K562 (cell line): ENCODE measurements at regions not wholly inside any gene's neighbourhood (a gene's known extent, or its start where the extent isn't known, plus 50 kb on each side); places are given as distances from the start of the nearest gene placed in this dataset.

Source experiments
- ATAC-seq: fragments of 200-7000 bp; cut with Tn5 transposase; 3 replicates; pipeline ENCODE4 v1.9.1; 2020; ENCODE audit warnings: moderate library complexity
- BruUV-seq: library from RNA; stranded (reverse); fragments of 400-500 nt; replicated peaks from 2 replicates; lab custom pipeline; 2021; lab: Mats Ljungman, UMichigan
- CTCF ChIA-PET: fragments of 300-600 bp; formaldehyde crosslinking; extraction: SDS; loops from one replicate; lab custom pipeline; 2021; ENCODE audit warnings: low intra/inter-chr PET ratio; lab: Yijun Ruan, JAX
- POLR2A ChIA-PET: fragments of 300-600, 350-650 bp; sonication (Branson Sonifier 250); formaldehyde crosslinking; extraction: SDS; loops from one replicate; lab custom pipeline; 2021; ENCODE audit warnings: antibody characterized with exemption, inconsistent platforms; lab: Yijun Ruan, JAX
- DNase-seq, 4 experiments: peaks; one replicate each; pipeline versions ENCODE4 v3.0.0 to v3.0.0-alpha.2; 2011 to 2018; ENCODE audit warnings: low spot score in 3 of 4, mixed read lengths in 3 of 4; ENCODE audit errors: extremely low read depth in 1 of 4
- FAIRE-seq: peaks from 2 replicates; lab custom pipeline; 2011; peaks lifted over from hg19 to GRCh38; lab: Jason Lieb, UNC
- H2AFZ ChIP-seq: 2 replicates; pipeline ENCODE4 v1.6.0; 2011; ENCODE audit warnings: low read depth, low read length, control low read depth, inconsistent platforms
- H3K27ac ChIP-seq: fragments of 200-600 bp; 3 replicates; pipeline ENCODE4 v1.8.0; 2011; ENCODE audit warnings: low read depth, mild to moderate bottlenecking, control low read depth, inconsistent platforms, low read length, moderate library complexity, mixed read lengths; ENCODE audit errors: extremely low read depth
- H3K27me3 ChIP-seq, 2 experiments: fragments of 300-600 bp in 1 of 2; 2 replicates in 1 of 2; 3 replicates in 1 of 2; pipeline versions ENCODE4 v1.6.0 to v1.8.0; 2011; ENCODE audit warnings: inconsistent platforms in 2 of 2, low read length in 2 of 2, mild to moderate bottlenecking in 1 of 2, mixed read lengths in 1 of 2, moderate library complexity in 1 of 2; ENCODE audit not compliant: control insufficient read depth in 2 of 2, insufficient read depth in 2 of 2
- H3K36me3 ChIP-seq: fragments of 300-600 bp; 3 replicates; pipeline ENCODE4 v1.8.0; 2011; ENCODE audit warnings: mild to moderate bottlenecking, low read length, inconsistent platforms; ENCODE audit not compliant: control insufficient read depth, insufficient read depth
- H3K4me1 ChIP-seq, 2 experiments: fragments of 200-600 bp in 1 of 2; replicated peaks in 1 of 2; 2 replicates in 1 of 2; 3 replicates in 1 of 2; pipeline versions ENCODE4 v1.5.1 to v1.8.0; 2011; ENCODE audit warnings: inconsistent platforms in 2 of 2, low read length in 2 of 2, mild to moderate bottlenecking in 1 of 2, mixed read lengths in 1 of 2, moderate library complexity in 1 of 2; ENCODE audit not compliant: control insufficient read depth in 2 of 2, insufficient read depth in 2 of 2
- H3K4me2 ChIP-seq: 2 replicates; pipeline ENCODE4 v1.6.1; 2011; ENCODE audit warnings: low read length, control low read depth, inconsistent platforms, mixed read lengths; ENCODE audit not compliant: insufficient read depth
- H3K4me3 ChIP-seq: fragments of 200-600 bp; sonication (generic), shearing (Covaris generic); 2 replicates; pipeline ENCODE4 v1.5.1; 2016; ENCODE audit warnings: control low read depth, inconsistent platforms
- H3K79me2 ChIP-seq: fragments of 200-600 bp; 3 replicates; pipeline ENCODE4 v1.8.0; 2011; ENCODE audit warnings: low read length, inconsistent platforms; ENCODE audit not compliant: control insufficient read depth, insufficient read depth
- H3K9ac ChIP-seq, 2 experiments: 2 replicates each; pipeline versions ENCODE4 v1.6.0 to v1.6.1; 2011; ENCODE audit warnings: low read depth in 2 of 2, low read length in 2 of 2, control low read depth in 1 of 2, inconsistent platforms in 1 of 2, mild to moderate bottlenecking in 1 of 2, mixed read lengths in 1 of 2; ENCODE audit not compliant: insufficient read depth in 1 of 2
- H3K9me1 ChIP-seq: one replicate; pipeline ENCODE4 v1.6.0; 2011; ENCODE audit warnings: inconsistent platforms, mild to moderate bottlenecking, low read length, moderate library complexity; ENCODE audit not compliant: control insufficient read depth, insufficient read depth
- H3K9me3 ChIP-seq: replicated peaks from 2 replicates; pipeline ENCODE4 v1.5.1; 2011; ENCODE audit warnings: low read depth, low read length, inconsistent platforms; ENCODE audit not compliant: control insufficient read depth, insufficient read depth
- H4K20me1 ChIP-seq: replicated peaks from 2 replicates; pipeline ENCODE4 v1.6.1; 2011; ENCODE audit warnings: low read length, inconsistent platforms, mixed read lengths; ENCODE audit not compliant: control insufficient read depth, insufficient read depth
- BCOR ChIP-seq: fragments of 450-650 bp; IDR thresholded peaks from 2 replicates; pipeline ENCODE4 v1.6.1; 2016
- CBFB ChIP-seq: sonication (generic); formaldehyde crosslinking; IDR thresholded peaks from 2 replicates; pipeline ENCODE4 v1.4.0; 2020; ENCODE audit warnings: mild to moderate bottlenecking, missing genetic modification reagents
- CBX1 ChIP-seq: sonication (generic); IDR thresholded peaks from 2 replicates; pipeline ENCODE4 v1.6.1; 2016; ENCODE audit warnings: antibody characterized with exemption, low read depth, mild to moderate bottlenecking
- MCM2 ChIP-seq: fragments of 450-650 bp; IDR thresholded peaks from 2 replicates; pipeline ENCODE4 v1.6.1; 2017; ENCODE audit warnings: low read depth, mild to moderate bottlenecking
- RAD51 ChIP-seq: fragments of 450-650 bp; IDR thresholded peaks from 2 replicates; pipeline ENCODE4 v1.7.1; 2016; ENCODE audit warnings: low read depth, mild to moderate bottlenecking, borderline replicate concordance
- SRSF3 ChIP-seq: fragments of 200-400 bp; formaldehyde crosslinking; IDR thresholded peaks from 2 replicates; pipeline ENCODE4 v1.6.1; 2016; ENCODE audit warnings: mild to moderate bottlenecking, low read length, moderate library complexity; ENCODE audit not compliant: insufficient read depth
- U2AF2 ChIP-seq: fragments of 200-400 bp; formaldehyde crosslinking; optimal IDR thresholded peaks from 2 replicates; pipeline ENCODE3; 2017; ENCODE audit warnings: low read depth, mild to moderate bottlenecking, low read length
- WGBS: fragments of 100-300 bp; shearing (Covaris generic); methylation state at CpG from one replicate; pipeline ENCODE4 v1.1.6; 2016; ENCODE audit warnings: low coverage, mixed read lengths; ENCODE audit not compliant: insufficient coverage; ENCODE audit errors: missing lambda C conversion rate; 5-methylcytosine and 5-hydroxymethylcytosine counted together
- in situ Hi-C: fragments of 300-500 bp; cut with MboI; formaldehyde crosslinking; loops from 4 replicates; pipeline ENCODE4 v1.15.0; 2018; ENCODE audit warnings: inconsistent platforms, mixed read lengths
- intact Hi-C: fragments of 100-400 bp; cut with micrococcal nuclease; formaldehyde crosslinking; loops from 2 replicates; pipeline ENCODE4 v1.14.2; 2022
- TF ChIP-seq, protein P1 (sequence below), 2 experiments: fragments of 450-650 bp in 1 of 2; sonication (generic) in 1 of 2; formaldehyde crosslinking; conservative IDR thresholded peaks; 2 replicates each; pipeline versions ENCODE4 v1.4.0 to v1.8.1; 2020 to 2022; ENCODE audit warnings: mild to moderate bottlenecking in 1 of 2, missing genetic modification reagents in 1 of 2

GRCh38 chr1:90407737-90408136 lies 309.4 kb downstream of the BARHL2 start (continued):
- no peak for TF ChIP-seq BCOR
- TF ChIP-seq MCM2 = no peak
- TF ChIP-seq SRSF3 = no peak
- TF ChIP-seq CBX1 = no peak
- no peak for TF ChIP-seq U2AF2
- no peak for TF ChIP-seq RAD51
- TF ChIP-seq, all 486 proteins: peak for 0

GRCh38 chr1:90405726-90406125 lies 311.4 kb downstream of the BARHL2 start:
- CTCF ChIA-PET = no interaction called here
- no peak overlapping the region for H3K9ac ChIP-seq
- DNase-seq = no peak
- BruUV-seq = no TSS peak
- POLR2A ChIA-PET = no interaction called here
- no peak overlapping the region for H2AFZ ChIP-seq
- in situ Hi-C loops (no loop called here), intact Hi-C loops (no loop called here)
- H3K27ac ChIP-seq = no peak overlapping the region
- no peaks in the 10 kb centered on the region for H3K4me1 ChIP-seq
- H3K9me3 ChIP-seq = no peaks in the 10 kb centered on the region
- no peak overlapping the region for H3K4me2 ChIP-seq
- 0% methylated on average over 4 of the region's 4 CpGs for WGBS
- no peaks in the 10 kb centered on the region for H4K20me1 ChIP-seq
- H3K27me3 ChIP-seq = no peaks in the 10 kb centered on the region
- H3K9me1 ChIP-seq = no peaks in the 10 kb centered on the region
- FAIRE-seq = no peak
- no peak for ATAC-seq
- H3K36me3 ChIP-seq = no peaks in the 10 kb centered on the region
- no peak for TF ChIP-seq CBFB (CRISPR knock-in tag)
- TF ChIP-seq, protein P1, sequence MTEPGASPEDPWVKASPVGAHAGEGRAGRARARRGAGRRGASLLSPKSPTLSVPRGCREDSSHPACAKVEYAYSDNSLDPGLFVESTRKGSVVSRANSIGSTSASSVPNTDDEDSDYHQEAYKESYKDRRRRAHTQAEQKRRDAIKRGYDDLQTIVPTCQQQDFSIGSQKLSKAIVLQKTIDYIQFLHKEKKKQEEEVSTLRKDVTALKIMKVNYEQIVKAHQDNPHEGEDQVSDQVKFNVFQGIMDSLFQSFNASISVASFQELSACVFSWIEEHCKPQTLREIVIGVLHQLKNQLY (CRISPR knock-in tag; conservative IDR thresholded peaks at IDR 0.05) = no peak
- TF ChIP-seq, all 486 proteins: peak for 0
- H3K79me2 ChIP-seq = no peaks in the 10 kb centered on the region
- no peak overlapping the region for H3K4me3 ChIP-seq
